HG02884 (cell line): ENCODE measurements at regions not wholly inside any gene's neighbourhood (a gene's known extent, or its start where the extent isn't known, plus 50 kb on each side); places are given as distances from the start of the nearest gene placed in this dataset.
"Not testable (repeated sequence)": the region's sequence is repeated elsewhere in the genome, so short reads cannot be mapped to it uniquely, and the experiment has no call there.

Experiments used
- ATAC-seq: cut with Tn5 transposase; IDR thresholded peaks from one replicate; pipeline ENCODE4 v1.9.1; 2021; ENCODE audit warnings: mild to moderate bottlenecking, moderate library complexity; ENCODE audit not compliant: unreplicated experiment

DNA sequence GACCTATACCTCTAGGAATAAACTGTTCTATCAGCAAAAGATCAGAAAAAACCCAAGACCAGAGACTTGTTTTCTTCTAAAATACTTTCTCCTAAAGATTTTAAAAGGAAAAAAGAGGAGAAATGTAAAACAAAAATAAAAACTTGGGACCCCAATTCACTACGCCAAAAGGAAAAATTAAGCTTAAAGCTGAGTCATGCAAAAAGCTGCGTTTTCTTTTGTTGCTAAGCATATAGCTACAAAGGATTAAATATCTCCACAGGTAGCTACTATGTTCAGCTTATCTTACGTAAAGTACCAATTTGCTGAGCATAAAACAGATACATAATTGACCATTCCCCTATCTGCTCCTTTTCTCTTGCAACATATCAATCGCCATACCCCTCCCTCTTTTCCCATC, 950.0 kb upstream of the NXPH2 start:
- ATAC-seq, result no peak

DNA sequence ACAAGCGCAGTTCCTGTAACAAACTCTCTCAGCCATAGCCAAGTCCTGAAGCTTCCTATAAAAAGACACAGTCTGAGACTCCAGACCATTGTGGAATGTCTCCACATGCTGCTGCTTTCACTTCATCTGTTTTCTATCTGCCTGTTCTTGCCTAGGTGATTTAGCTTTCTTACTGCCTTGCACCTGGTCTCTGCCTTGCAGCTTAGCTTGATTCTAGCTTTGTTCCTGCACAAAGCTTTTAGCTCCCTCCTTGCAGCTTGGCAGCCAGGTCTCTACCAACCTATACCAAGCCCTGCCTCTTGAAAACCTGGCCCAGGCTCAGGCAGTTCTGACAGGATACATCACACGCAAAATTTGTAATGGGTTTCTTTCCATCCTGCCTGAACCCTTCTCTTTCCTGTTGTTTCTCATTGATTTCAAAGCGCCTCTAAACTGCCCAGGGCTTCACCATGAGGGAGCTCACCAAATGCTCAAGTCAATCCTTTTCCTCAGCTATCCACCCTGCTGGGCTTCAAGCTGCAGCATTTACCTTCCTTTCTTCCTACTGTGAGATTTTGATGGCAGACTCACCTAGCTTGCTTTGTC, 941.3 kb upstream of the NXPH2 start:
- ATAC-seq, result no peak

DNA sequence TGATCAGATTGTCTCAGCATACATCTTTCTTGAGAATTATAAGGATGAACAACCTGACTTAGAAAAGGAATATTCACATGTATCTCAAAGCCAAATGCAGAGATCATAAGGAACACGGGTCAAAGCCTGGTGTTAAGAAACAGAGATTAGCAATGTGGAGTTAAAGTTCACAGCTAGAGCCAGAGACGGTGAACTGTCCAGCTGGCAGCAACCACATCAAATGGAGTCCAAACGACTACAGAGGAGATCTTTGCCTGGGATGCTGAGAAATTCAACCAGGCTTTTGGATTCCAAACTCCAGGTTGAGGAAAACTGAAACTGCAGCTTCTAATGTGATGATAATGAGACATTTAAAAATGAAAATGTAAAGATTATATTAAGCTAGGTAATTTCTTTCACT, 939.9 kb upstream of the NXPH2 start:
- no peak for ATAC-seq

DNA sequence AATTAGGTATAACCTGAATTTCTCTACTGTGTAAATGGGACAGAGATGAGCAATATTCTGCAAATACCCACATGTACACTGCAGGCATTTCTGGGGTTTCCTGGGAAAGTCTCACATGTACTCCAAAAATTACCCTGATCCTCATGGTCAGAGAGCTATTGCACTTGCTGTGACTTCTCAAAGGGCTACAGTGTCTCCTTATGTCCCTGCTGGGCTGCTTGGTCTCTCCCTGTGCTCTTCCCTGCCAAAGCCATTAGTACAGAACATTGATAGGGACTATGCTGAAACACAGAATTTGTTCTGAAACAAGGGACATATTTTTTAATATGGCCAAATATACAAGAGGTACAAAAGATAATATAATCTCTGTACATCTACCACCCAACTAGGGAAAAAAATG, 924.4 kb upstream of the NXPH2 start:
- ATAC-seq, result no peak

DNA sequence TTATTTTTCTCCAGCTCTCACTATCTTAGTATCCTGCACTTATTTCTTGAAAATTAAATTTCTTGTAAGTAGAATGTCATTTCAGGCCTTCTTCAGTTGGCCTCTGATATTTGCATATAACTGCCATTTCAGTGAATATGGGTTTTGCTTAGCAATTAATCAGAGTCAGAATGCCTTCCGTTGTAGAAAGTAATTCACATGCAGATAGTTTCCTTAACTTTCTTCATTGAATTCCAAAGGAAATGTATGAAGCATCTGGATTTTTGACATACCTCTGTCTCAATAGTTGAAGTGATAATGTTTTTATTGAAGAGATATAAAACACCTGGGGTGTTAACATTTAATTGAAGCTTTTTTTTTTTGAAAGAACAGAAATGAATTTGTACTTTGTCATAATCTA, 914.1 kb upstream of the NXPH2 start:
- ATAC-seq, result no peak

DNA sequence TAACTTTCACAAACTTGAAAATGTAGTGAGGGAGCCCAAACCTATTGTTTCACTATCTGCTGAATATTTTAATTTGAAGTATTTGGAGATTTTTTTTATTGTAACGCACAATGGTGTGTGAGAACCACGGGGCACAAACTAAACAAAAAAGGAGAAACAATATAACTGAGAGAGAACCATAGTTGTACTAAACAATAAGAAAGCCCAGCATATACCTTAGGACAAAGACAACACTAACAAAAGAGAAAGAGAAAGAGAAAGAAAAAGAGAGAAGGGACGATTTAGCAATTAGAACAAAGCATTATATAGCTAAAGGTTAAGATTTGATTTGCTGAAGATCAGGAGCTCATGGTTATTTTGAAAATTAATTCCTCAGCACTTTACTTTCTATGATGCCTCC, 906.0 kb upstream of the NXPH2 start:
- ATAC-seq, result no peak

DNA sequence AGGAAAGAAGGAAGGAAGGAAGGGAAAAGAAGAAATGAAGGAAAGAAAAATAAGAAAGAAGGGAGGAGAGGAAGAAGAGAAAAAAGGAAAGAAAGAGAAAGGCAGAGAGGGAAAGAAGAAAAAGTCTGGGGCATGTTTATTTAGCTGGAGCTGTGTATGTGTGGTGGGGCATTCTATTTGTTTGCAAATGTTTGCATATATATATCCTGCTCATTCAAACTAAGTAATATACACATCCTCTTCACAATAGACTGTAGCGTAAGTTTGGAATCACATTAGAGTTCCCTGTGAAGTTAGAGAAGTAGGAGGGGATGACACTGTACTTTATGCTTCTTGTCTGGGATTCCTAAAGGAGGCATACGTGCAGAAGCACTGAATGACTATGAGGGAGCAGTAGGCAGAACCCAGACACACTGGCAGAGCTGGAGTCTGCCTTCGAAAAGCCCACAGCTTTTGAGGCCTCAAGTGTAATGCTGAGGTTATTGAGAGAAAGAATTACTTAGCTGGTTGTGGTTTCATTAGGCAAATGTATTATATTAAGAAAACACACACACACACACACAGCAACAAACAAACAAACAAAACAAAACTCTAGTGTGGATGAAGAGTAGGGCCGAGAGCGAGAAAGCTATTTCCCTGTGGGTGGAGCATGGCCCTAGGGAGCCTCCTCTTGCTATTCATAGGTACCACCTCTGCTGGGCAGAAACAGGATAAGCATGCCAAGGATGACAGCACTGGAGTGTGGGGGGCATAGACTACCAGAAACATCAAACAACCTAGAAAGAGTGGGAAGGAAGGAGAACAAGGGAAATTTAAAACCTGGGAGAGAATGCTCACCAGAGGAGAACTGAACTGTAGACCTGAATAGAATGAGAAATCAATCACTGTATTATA, 905.1 kb upstream of the NXPH2 start:
- ATAC-seq, result no peak

DNA sequence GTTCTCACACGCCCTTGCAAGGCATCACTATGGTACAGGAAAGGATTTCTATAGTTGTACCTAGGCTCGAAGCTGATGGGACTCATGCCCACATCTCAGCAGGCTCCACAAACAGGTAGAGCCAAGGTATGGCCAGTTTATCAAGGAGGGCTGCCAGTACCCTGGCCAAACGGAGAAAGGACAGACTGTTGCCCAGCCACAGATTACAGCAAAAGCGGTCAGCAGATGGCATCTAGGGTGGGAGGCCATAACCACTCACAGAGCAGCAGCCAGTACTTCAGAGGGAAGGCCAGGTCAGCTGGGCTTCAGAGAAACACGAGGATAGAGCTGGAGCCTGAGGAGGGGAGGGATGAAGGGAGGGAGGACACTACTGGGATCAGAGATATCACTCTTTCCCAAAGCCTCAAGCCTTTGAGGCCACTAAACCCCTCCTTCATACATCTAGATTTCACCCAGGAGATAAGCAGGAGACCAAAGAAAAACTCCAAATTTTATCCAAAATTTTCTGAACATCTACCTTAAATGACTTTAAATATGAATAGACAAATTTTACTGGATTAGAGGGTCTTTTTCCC, 904.2 kb upstream of the NXPH2 start:
- no peak for ATAC-seq

DNA sequence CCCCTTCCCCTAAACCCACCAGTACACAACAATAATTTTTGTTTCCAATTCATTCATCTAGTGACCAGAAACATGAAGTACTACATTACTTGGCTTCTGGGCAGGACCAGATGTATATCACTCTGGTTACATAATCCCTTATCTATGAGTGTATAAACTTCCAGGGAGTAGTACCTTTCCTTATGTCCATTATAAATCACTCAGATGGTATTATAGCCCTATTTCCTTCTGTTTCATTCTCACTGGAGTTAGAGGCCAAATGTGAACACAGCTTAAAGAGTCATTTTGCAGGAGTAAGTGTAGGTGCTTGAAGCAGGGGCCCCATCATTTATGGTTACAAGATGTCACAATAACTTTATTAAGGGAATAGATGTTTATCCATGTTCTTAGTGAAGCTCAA, 894.4 kb upstream of the NXPH2 start:
- ATAC-seq, result no peak

DNA sequence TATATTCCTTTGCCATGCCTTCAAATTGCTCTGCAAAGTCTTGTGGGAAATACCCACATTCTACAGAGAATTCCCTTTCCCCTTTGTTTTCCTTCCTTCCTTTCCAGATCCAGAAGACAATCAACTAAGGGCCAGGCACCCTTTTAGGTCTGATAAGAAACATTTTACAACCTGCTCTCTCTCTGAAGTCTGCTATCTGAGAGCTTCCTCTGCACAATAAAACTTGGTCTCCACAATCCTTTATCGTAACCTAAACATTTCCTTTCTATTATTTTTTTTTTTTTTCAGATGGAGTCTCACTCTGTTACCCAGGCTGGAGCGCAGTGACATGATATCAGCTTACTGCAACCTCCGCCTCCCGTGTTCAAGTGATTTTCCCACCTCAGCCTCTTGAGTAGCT, 893.3 kb upstream of the NXPH2 start:
- ATAC-seq, result not testable (repeated sequence)

DNA sequence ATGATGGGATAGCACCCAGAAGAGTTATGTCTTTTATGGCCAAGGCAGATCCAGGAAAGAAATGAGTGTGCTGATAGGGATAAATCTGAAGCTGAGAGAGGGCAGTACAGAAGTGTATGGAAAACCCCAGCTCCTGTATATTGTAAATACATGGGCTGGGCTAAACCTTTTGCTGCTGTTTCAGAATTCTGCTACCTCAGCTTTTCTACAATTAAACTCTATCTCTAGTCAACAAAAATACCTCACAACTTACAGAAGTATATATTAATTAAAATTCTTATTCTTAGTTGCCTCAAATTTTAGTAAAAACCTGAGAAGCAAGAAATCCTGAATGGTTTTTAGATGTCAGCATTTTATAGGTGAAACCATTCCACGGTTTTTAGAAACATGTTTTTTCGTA, 889.5 kb upstream of the NXPH2 start:
- no peak for ATAC-seq

DNA sequence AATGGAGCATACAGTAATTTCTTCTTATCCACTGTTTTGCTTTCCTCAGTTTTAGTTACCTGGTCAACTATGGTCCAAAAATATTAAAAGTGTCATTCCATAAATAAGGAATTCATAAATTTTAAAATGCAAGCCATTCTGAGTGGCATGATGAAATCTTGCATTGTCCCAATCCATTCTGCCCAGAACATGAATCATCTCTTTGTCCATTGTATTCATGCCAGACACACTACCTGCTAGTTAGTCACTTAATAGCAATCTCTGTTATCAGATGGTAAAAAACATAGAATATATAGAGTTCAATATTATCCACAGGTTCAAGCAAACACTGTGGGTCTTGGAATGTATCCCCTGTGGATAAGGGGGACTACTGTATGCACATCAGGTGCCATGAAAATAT, 872.2 kb upstream of the NXPH2 start:
- no peak for ATAC-seq

DNA sequence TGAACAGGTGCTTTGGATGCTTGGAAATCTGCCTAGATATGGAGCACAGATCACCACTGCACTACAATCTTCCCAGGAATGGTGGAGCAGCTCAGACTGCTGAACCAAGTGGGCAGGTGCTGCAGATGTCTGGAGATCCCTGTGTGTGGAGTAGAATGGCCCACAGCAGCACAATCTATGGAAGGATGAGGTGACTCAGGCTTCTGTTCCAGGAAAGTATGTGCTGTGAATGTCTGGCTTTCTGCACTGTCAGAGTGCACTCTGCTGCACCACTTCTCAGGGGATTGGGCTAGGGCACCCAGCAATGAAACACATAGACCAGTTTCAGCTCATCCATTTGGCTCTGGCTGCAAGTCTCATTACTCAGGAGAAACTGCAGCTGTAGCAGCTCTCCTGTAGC, 865.4 kb upstream of the NXPH2 start:
- no peak for ATAC-seq

DNA sequence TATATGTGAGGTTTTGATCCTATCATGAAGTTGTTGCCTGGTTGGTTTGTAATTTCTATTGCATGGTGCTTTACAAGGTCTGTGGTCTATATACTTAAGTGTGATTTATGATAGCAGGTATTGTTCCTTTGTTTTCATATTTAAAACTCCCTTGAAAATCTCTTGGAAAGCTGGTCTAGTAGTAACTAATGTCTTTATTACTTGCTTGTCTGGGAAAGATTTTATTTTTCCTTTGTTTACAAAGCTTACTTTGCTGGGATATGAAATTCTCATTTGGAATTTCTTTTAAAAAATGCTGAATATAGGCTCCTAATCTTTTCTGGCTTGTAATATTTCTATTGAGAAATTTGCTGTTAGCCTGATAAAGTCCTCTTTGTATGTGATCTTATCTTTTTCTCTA, 862.9 kb upstream of the NXPH2 start:
- no peak for ATAC-seq

DNA sequence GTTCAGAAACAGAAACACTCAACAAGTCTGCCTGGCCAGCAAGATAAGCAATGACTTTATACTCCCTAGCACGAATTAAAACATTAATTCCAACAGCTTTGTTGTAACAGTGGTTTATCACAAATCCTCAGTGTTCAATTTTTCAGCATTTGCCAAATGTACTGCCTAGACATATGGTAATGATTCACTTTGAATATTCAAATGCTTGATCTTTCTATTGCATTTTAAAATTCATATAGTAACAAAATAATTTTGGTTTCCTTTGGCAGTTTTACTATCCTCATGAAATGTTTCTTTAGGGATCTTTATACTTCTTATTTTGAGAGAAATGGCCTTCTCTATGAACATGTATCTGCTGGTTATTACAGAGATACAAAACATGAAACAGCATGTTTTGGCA, 851.8 kb upstream of the NXPH2 start:
- no peak for ATAC-seq

DNA sequence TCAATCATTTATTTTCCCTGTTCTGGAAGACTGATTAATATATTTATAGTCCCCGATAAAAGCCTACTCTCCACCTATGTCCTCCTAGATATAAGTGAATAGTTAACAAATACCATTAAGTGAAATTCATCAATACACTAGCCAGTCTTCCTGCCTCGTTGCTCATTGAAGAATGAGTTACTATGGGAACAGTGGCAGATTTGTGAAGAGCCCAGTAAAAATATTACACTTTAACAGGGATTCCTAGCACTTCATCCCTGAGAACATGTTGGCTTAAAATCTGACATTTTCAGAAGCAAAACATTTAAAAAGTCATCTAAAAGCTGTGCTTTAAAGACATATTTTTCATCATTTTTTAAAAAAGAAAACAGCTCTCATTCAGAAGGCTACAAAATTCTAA, 848.7 kb upstream of the NXPH2 start:
- no peak for ATAC-seq

DNA sequence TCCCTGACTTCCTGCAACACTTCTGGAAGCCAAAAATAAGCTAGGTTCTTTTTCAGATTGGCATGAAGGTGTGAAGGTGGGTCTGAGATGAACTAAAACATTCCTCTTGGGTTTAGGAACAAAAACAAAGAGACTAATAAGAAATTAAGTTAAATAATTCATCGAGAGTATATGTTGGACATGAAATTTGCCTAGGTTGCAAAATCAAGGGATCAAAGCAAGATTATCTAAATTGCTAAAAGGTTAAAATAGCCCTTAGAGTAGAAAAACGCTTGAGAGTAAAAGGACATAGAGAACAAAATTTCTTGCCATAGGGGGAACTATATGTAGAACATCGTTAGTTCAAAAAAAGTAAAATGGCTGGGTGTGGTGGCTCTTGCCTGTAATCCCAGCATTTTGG, 845.9 kb upstream of the NXPH2 start:
- ATAC-seq, result no peak

DNA sequence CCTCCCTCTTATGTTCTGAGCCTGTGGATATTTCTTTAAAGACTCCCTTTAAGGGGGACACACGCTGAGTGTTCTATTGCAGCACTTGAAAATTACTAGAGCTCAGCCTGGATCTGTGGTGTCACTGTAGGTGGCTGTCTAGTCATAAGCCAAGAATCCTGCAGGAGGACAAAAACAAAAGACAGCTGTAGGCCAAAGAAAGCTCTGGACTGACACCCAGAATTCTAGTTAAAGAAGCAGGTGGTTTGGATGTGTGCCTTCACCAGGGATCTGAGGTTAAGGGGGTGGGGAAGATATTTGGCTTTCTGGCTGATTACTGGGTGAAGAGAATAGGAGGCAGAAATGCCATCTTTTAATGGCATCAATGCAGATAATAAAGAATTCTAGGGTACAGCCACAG, 842.5 kb upstream of the NXPH2 start:
- ATAC-seq, result no peak

DNA sequence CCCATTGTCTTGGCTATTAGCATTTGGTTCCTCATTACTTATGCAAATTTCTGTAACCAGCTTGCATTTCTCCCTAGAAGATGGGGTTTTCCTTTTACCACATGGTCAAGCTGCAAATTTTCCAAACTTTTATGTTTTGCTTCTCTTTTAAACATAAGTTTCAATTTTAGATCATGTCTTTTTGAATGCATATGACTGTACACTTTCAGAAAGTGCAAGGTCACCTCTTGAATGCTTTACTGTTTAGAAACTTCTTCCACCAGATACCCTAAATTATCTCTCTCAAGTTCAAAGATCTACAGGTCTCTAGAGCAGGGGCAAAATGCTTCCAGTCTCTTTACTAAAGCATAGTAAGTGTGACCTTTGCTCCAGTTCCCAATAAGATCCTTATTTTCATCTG, 837.6 kb upstream of the NXPH2 start:
- ATAC-seq, result no peak

DNA sequence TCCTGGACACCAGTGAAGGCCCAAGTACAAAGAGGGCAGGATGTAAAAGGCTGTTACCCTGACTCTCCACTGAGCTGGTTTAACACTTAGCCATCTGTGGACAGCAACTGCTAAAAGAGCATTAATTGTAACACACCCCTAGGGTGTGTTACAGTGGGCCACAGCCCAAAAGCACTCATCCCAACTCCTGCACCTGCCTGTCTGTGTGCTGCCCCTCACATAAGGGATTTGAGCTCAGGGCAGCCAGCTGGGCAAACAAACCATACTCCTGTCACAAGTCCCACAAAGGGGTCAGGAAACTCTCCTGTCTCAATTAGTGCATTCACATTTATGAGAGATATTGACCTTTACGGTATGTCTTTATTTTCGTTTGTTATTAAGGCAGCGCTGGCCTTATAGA, 833.1 kb upstream of the NXPH2 start:
- no peak for ATAC-seq

DNA sequence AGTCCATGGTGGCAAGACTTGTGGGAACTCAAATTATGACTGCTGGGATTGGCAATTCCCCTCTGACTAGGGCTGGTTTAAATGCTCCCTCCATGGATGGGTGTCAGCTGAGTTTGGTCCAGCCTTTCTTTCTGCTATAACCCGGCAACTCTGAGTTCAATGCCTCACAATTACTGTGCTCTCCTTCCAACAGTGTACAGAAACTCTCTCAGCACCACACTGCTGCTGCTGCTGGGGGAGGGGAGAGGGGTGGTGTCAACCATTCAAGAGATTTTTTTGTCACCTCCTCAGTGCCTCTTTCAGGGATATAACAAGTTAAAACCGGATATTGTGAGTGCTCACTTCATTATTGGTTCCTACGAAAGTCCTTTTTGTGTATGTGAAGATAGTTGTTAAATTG, 830.3 kb upstream of the NXPH2 start:
- ATAC-seq, result no peak

DNA sequence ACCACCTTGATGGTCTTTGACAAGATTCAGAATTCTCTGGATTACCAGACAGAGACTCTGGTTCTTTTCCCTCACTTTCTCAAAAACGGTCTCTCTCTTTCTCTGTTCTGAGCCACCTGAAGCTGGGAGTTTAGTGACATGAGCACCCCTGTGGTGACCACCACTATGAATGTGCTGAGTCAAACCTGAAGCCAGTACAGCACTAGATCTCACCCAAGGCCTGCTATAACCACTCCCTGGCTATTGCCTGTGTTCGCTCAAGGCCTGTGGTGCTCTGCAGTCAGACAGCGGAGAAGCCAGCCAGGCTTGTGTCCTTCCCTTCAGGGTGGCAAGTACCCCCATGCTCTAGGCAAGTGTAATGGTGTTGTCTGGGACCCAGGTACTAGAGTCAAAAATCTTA, 828.9 kb upstream of the NXPH2 start:
- no peak for ATAC-seq
